ENCODE measurements at regions not wholly inside any gene's neighbourhood (a gene's known extent, or its start where the extent isn't known, plus 50 kb on each side); places are given as distances from the start of the nearest gene placed in this dataset.

DNA sequence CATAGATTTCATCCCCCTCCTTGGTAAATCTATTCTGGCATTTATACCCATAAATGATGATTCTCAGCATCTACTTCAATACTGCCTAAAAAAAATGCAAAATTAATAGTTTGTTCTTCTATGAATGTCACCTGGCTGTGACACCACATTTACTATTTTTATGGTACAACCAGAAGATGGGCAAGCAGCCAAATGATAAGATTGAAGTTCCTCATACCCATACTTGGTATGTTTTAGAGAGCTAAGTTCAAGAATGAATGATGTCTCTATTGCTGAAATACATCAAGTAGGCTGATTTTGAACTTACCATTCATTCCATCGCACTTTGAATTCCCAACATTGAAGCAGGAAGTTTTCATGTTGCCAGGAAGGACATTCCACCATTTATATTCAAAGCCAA, 134.2 kb downstream of the ELAPOR2 start:
- TF ChIP-seq, protein P1, sequence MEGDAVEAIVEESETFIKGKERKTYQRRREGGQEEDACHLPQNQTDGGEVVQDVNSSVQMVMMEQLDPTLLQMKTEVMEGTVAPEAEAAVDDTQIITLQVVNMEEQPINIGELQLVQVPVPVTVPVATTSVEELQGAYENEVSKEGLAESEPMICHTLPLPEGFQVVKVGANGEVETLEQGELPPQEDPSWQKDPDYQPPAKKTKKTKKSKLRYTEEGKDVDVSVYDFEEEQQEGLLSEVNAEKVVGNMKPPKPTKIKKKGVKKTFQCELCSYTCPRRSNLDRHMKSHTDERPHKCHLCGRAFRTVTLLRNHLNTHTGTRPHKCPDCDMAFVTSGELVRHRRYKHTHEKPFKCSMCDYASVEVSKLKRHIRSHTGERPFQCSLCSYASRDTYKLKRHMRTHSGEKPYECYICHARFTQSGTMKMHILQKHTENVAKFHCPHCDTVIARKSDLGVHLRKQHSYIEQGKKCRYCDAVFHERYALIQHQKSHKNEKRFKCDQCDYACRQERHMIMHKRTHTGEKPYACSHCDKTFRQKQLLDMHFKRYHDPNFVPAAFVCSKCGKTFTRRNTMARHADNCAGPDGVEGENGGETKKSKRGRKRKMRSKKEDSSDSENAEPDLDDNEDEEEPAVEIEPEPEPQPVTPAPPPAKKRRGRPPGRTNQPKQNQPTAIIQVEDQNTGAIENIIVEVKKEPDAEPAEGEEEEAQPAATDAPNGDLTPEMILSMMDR (optimal IDR thresholded peaks at IDR 0.05 in 1 of 3, IDR thresholded peaks at IDR 0.05 in 1 of 3, conservative IDR thresholded peaks at IDR 0.05 in 1 of 3; ENCODE audit: extremely low read depth in 1 of 3, insufficient read depth in 2 of 3, low read length in 3 of 3), result no peak
- TF ChIP-seq EZH2 (IDR thresholded peaks at IDR 0.05; ENCODE audit: low read length), result no peak
- Histone ChIP-seq H3K9me3 (ENCODE audit: control insufficient read depth, low read depth, low read length) (no peaks in the 10 kb centered on the region), H3K9me1 (ENCODE audit: control insufficient read depth, extremely low read depth, insufficient read depth, low read length) (no peaks in the 10 kb centered on the region), H3K27ac (ENCODE audit: control insufficient read depth, insufficient read depth, low read length) (no peak overlapping the region), H3K36me3 (ENCODE audit: control insufficient read depth in 2 of 2, extremely low read depth in 1 of 2, insufficient read depth in 2 of 2, low read length in 2 of 2) (no peaks in the 10 kb centered on the region), H3K27me3 (ENCODE audit: control insufficient read depth, extremely low read depth, insufficient read depth, low read length) (no peaks in the 10 kb centered on the region), H3K4me1 (ENCODE audit: control insufficient read depth, extremely low read depth, insufficient read depth, low read length) (no peaks in the 10 kb centered on the region), H3K4me3 (ENCODE audit: control insufficient read depth in 2 of 3, extremely low read depth in 1 of 3, insufficient read depth in 2 of 3, low read depth in 1 of 3, low read length in 3 of 3) (no peak overlapping the region), H2AFZ (ENCODE audit: control insufficient read depth, low read length) (no peak overlapping the region), H3K4me2 (ENCODE audit: control insufficient read depth, extremely low read depth, insufficient read depth, low read depth, low read length) (no peak overlapping the region), H3K79me2 (ENCODE audit: control insufficient read depth, insufficient read depth, low read length) (no peaks in the 10 kb centered on the region), H4K20me1 (ENCODE audit: control insufficient read depth, extremely low read depth, insufficient read depth, low read length) (no peaks in the 10 kb centered on the region), H3K9ac (ENCODE audit: control insufficient read depth, extremely low read depth, insufficient read depth, low read length) (no peak overlapping the region)
- no peak for DNase-seq (ENCODE audit: low read depth, low spot score)
- no peak for FAIRE-seq
- dilution Hi-C loops (cut with MboI; ENCODE audit: extremely low pct_ligation_motif_present, low sequenced_read_pairs), result no loop called here

DNA sequence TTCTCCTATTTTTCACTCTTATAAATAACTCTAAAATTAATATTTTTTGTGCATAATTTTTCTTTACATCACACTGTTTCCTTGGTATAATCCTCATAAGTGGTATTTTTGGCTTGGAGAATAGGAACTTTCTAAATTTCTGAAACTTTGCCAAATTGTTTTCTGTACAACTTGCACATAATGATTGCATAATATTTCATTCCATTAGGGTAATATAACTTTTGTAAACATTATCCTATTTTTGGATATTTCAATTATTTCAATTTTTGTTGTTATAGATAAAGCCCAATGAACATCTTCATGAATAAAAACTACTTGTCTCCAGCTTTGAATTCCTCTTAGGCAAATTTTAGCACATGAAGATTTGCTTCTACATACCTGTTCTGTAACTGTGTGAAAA, 135.9 kb downstream of the ELAPOR2 start:
- Histone ChIP-seq H3K79me2 (ENCODE audit: control insufficient read depth, insufficient read depth, low read length) (no peaks in the 10 kb centered on the region), H3K9ac (ENCODE audit: control insufficient read depth, extremely low read depth, insufficient read depth, low read length) (no peak overlapping the region), H3K4me3 (ENCODE audit: control insufficient read depth in 2 of 3, extremely low read depth in 1 of 3, insufficient read depth in 2 of 3, low read depth in 1 of 3, low read length in 3 of 3) (no peak overlapping the region), H2AFZ (ENCODE audit: control insufficient read depth, low read length) (no peak overlapping the region), H3K9me1 (ENCODE audit: control insufficient read depth, extremely low read depth, insufficient read depth, low read length) (no peaks in the 10 kb centered on the region), H3K27me3 (ENCODE audit: control insufficient read depth, extremely low read depth, insufficient read depth, low read length) (no peaks in the 10 kb centered on the region), H3K4me1 (ENCODE audit: control insufficient read depth, extremely low read depth, insufficient read depth, low read length) (no peaks in the 10 kb centered on the region), H3K36me3 (ENCODE audit: control insufficient read depth in 2 of 2, extremely low read depth in 1 of 2, insufficient read depth in 2 of 2, low read length in 2 of 2) (no peaks in the 10 kb centered on the region), H3K9me3 (ENCODE audit: control insufficient read depth, low read depth, low read length) (no peaks in the 10 kb centered on the region), H4K20me1 (ENCODE audit: control insufficient read depth, extremely low read depth, insufficient read depth, low read length) (no peaks in the 10 kb centered on the region), H3K4me2 (ENCODE audit: control insufficient read depth, extremely low read depth, insufficient read depth, low read depth, low read length) (no peak overlapping the region), H3K27ac (ENCODE audit: control insufficient read depth, insufficient read depth, low read length) (no peak overlapping the region)
- FAIRE-seq (no peak), DNase-seq (ENCODE audit: low read depth, low spot score) (no peak)
- TF ChIP-seq, protein P1 (optimal IDR thresholded peaks at IDR 0.05 in 1 of 3, IDR thresholded peaks at IDR 0.05 in 1 of 3, conservative IDR thresholded peaks at IDR 0.05 in 1 of 3; ENCODE audit: extremely low read depth in 1 of 3, insufficient read depth in 2 of 3, low read length in 3 of 3), result no peak
- no peak for TF ChIP-seq EZH2 (IDR thresholded peaks at IDR 0.05; ENCODE audit: low read length)
- dilution Hi-C loops (cut with MboI; ENCODE audit: extremely low pct_ligation_motif_present, low sequenced_read_pairs), result no loop called here
